HepG2 (cell line): ENCODE measurements at regions not wholly inside any gene's neighbourhood (a gene's known extent, or its start where the extent isn't known, plus 50 kb on each side); places are given as distances from the start of the nearest gene placed in this dataset.

Source experiments
- CREB3 ChIP-seq: sonication (generic); formaldehyde crosslinking; IDR thresholded peaks from 2 replicates; pipeline ENCODE4 v1.5.0; 2020; ENCODE audit warnings: missing genetic modification reagents
- NR1H2 ChIP-seq: sonication (generic); formaldehyde crosslinking; IDR thresholded peaks from 2 replicates; pipeline ENCODE4 v1.8.1; 2022; ENCODE audit warnings: low read depth, missing genetic modification reagents, borderline replicate concordance
- PHF21A ChIP-seq: sonication (generic); formaldehyde crosslinking; IDR thresholded peaks from 2 replicates; pipeline ENCODE4 v1.5.0; 2020; ENCODE audit warnings: mild to moderate bottlenecking, missing genetic modification reagents
- SKIL ChIP-seq: sonication (generic); formaldehyde crosslinking; IDR thresholded peaks from 2 replicates; pipeline ENCODE4 v1.8.0; 2022; ENCODE audit warnings: missing genetic modification reagents, mild to moderate bottlenecking, moderate library complexity, borderline replicate concordance
- SOX6 ChIP-seq, 2 experiments: fragments of 450-650 bp in 1 of 2; sonication (generic) in 1 of 2; formaldehyde crosslinking in 1 of 2; IDR thresholded peaks; 2 replicates each; pipeline versions ENCODE4 v1.4.0 to v1.6.1; 2017 to 2020; ENCODE audit warnings: antibody characterized with exemption in 1 of 2, mild to moderate bottlenecking in 1 of 2, missing genetic modification reagents in 1 of 2
- ZBTB42 ChIP-seq: sonication (generic); formaldehyde crosslinking; IDR thresholded peaks from 2 replicates; pipeline ENCODE4 v1.5.0; 2020; ENCODE audit warnings: mild to moderate bottlenecking, missing genetic modification reagents
- ZNF30 ChIP-seq: sonication (generic); formaldehyde crosslinking; IDR thresholded peaks from 2 replicates; pipeline ENCODE4 v1.5.0; 2020; ENCODE audit warnings: mild to moderate bottlenecking, missing genetic modification reagents
- ZNF619 ChIP-seq: sonication (generic); formaldehyde crosslinking; IDR thresholded peaks from 2 replicates; pipeline ENCODE4 v1.4.0; 2020; ENCODE audit warnings: mild to moderate bottlenecking, missing genetic modification reagents
- ZNF710 ChIP-seq: sonication (generic); formaldehyde crosslinking; IDR thresholded peaks from 2 replicates; pipeline ENCODE4 v1.5.0; 2020; ENCODE audit warnings: mild to moderate bottlenecking, missing genetic modification reagents, borderline replicate concordance

GRCh38 chr4:28481565-28481964 lies 1620.9 kb downstream of the STIM2 start (continued):
- TF ChIP-seq ZNF30 (CRISPR knock-in tag): no peak
- no peak for TF ChIP-seq SKIL (CRISPR knock-in tag)
- TF ChIP-seq NR1H2: no peak
- no peak for TF ChIP-seq ZNF710 (CRISPR knock-in tag)
- no peak for TF ChIP-seq PHF21A (CRISPR knock-in tag)
- TF ChIP-seq SOX6 (IDR thresholded peaks at IDR 0.05): no peak
- TF ChIP-seq SOX6 (CRISPR knock-in tag; IDR thresholded peaks at IDR 0.05): no peak
- TF ChIP-seq ZNF619 (CRISPR knock-in tag): no peak
- no peak for TF ChIP-seq CREB3 (CRISPR knock-in tag)
- no peak for TF ChIP-seq ZBTB42
- TF ChIP-seq, all 625 proteins: peak for 0
